ENCODE measurements at regions not wholly inside any gene's neighbourhood (a gene's known extent, or its start where the extent isn't known, plus 50 kb on each side); places are given as distances from the start of the nearest gene placed in this dataset.
A peak's percentile ranks its signal among the peaks of the same experiment; 100 is the strongest.

DNA sequence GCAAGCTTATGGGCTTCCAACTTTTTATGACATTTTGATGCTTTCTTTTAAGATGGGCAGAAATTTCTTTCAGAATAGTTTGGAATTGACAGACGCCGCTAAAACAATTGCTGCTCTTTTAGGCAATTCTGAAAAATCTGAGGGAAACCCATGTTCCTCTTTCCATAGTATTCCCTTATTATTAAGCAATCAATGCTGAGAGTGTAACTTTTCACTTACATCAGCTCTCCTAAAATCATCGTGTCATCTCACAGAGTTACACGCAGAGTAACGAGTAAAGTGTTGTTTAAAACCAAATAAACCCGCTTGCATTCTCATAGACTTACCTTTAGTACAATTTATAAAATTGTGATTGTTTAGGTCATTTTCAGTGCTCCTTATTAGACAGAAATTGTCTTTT lies 150.6 kb downstream of the MAF start:
- Histone ChIP-seq H4K20me1 (replicated peaks; ENCODE audit: control insufficient read depth, insufficient read depth, low read length) (no peaks in the 10 kb centered on the region), H3K9me1 (ENCODE audit: control insufficient read depth, insufficient read depth, low read length) (no peaks in the 10 kb centered on the region), H3K36me3 (ENCODE audit: control insufficient read depth, insufficient read depth, low read length) (no peaks in the 10 kb centered on the region), H3K27me3 (ENCODE audit: control insufficient read depth in 2 of 2, insufficient read depth in 2 of 2, low read length in 2 of 2) (peaks cover 10 to 15% of the 10 kb centered on the region in 2 experiments), H3K9ac (ENCODE audit: insufficient read depth in 1 of 2, low read depth in 2 of 2, low read length in 2 of 2) (no peak overlapping the region), H3K4me3 (no peak overlapping the region), H3K9me3 (replicated peaks; ENCODE audit: control insufficient read depth, insufficient read depth, low read depth, low read length) (no peaks in the 10 kb centered on the region), H3K4me1 (replicated peaks in 1 of 2; ENCODE audit: control insufficient read depth in 2 of 2, insufficient read depth in 2 of 2, low read length in 2 of 2) (no peaks in the 10 kb centered on the region), H3K79me2 (ENCODE audit: control insufficient read depth, insufficient read depth, low read length) (no peaks in the 10 kb centered on the region), H3K4me2 (ENCODE audit: insufficient read depth, low read length) (no peak overlapping the region), H3K27ac (ENCODE audit: extremely low read depth, low read depth, low read length) (no peak overlapping the region), H2AFZ (ENCODE audit: low read depth, low read length) (no peak overlapping the region)
- 2% methylated on average over 6 of the region's 6 CpGs for WGBS (ENCODE audit: insufficient coverage, low coverage, missing lambda C conversion rate)
- FAIRE-seq, result no peak
- DNase-seq (ENCODE audit: extremely low read depth in 1 of 4, low spot score in 3 of 4), result no peak
- ATAC-seq, result no peak
- no TSS peak for BruUV-seq (replicated peaks)
- ChIA-PET POLR2A (no interaction called here), CTCF (ENCODE audit: low intra/inter-chr PET ratio) (no interaction called here)
- TF ChIP-seq ZNF121 (CRISPR knock-in tag; conservative IDR thresholded peaks at IDR 0.05) (no peak), CEBPG (CRISPR knock-in tag; IDR thresholded peaks at IDR 0.05) (no peak), CEBPG (tag; conservative IDR thresholded peaks at IDR 0.05 in 1 of 2, IDR thresholded peaks at IDR 0.05 in 1 of 2) (0 out of 4 replicates have a peak, but pooled peaks of 1 of the 2 experiments have one; percentile 30), ESRRA (IDR thresholded peaks at IDR 0.05; ENCODE audit: borderline replicate concordance, low read depth) (no peak), THAP7 (CRISPR knock-in tag; IDR thresholded peaks at IDR 0.05) (no peak), GATA2 (CRISPR knock-in tag; IDR thresholded peaks at IDR 0.05) (no peak), ZNF707 (CRISPR knock-in tag; conservative IDR thresholded peaks at IDR 0.05) (no peak), ZNF785 (CRISPR knock-in tag; IDR thresholded peaks at IDR 0.05) (no peak)
- intact Hi-C loops (cut with micrococcal nuclease) (no loop called here), in situ Hi-C loops (cut with MboI) (no loop called here)
